Medulla oblongata (tissue), 1 donor: ENCODE measurements at regions not wholly inside any gene's neighbourhood (a gene's known extent, or its start where the extent isn't known, plus 50 kb on each side); places are given as distances from the start of the nearest gene placed in this dataset.
"Not testable (repeated sequence)": the region's sequence is repeated elsewhere in the genome, so short reads cannot be mapped to it uniquely, and the experiment has no call there.

Source experiments
- DNase-seq: peaks from one replicate; pipeline ENCODE4 v3.0.0-alpha.2; 2015; ENCODE audit errors: extremely low spot score

GRCh38 chrX:1852082-1852481 is 237.2 kb downstream of the ASMT start:
- no peak for DNase-seq

- DNase-seq, result no peak
Measured at GRCh38 chrX:1853447-1853846, 238.6 kb downstream of the ASMT start.

GRCh38 chrX:1853916-1854315 is 239.1 kb downstream of the ASMT start:
- no peak for DNase-seq

GRCh38 chrX:1854861-1855260 is 240.0 kb downstream of the ASMT start:
- DNase-seq, result not testable (repeated sequence)

- not testable (repeated sequence) for DNase-seq
Measured at GRCh38 chrX:1859266-1859665, 244.4 kb downstream of the ASMT start.

GRCh38 chrX:1860936-1861594 is 246.2 kb downstream of the ASMT start:
- DNase-seq, result no peak

- DNase-seq, result not testable (repeated sequence)
Measured at GRCh38 chrX:1863995-1864394, 249.1 kb downstream of the ASMT start.

- no peak for DNase-seq
Measured at GRCh38 chrX:1870421-1870820, 255.6 kb downstream of the ASMT start.

- no peak for DNase-seq
Measured at GRCh38 chrX:1871887-1872286, 257.0 kb downstream of the ASMT start.

GRCh38 chrX:1873671-1874070 is 258.8 kb downstream of the ASMT start:
- no peak for DNase-seq

GRCh38 chrX:1874416-1874815 is 259.6 kb downstream of the ASMT start:
- no peak for DNase-seq

GRCh38 chrX:1874899-1875298 is 260.0 kb downstream of the ASMT start:
- DNase-seq, result no peak

GRCh38 chrX:1876041-1876440 is 261.2 kb downstream of the ASMT start:
- DNase-seq, result no peak

GRCh38 chrX:1877780-1878179 is 262.9 kb downstream of the ASMT start:
- DNase-seq, result no peak

- DNase-seq, result not testable (repeated sequence)
Measured at GRCh38 chrX:1880884-1881817, 266.3 kb downstream of the ASMT start.

- DNase-seq, result no peak
Measured at GRCh38 chrX:1883772-1884171, 268.9 kb downstream of the ASMT start.

- DNase-seq, result no peak
Measured at GRCh38 chrX:1884446-1884845, 269.6 kb downstream of the ASMT start.

GRCh38 chrX:1885116-1885515 is 270.3 kb downstream of the ASMT start:
- no peak for DNase-seq

- DNase-seq, result not testable (repeated sequence)
Measured at GRCh38 chrX:1888305-1888704, 273.4 kb downstream of the ASMT start.

- no peak for DNase-seq
Measured at GRCh38 chrX:1894026-1894294, 279.1 kb downstream of the ASMT start.

GRCh38 chrX:1894740-1895139 is 279.9 kb downstream of the ASMT start:
- DNase-seq, result no peak

- DNase-seq, result no peak
Measured at GRCh38 chrX:1895583-1895982, 280.7 kb downstream of the ASMT start.

GRCh38 chrX:1899841-1900240 is 285.0 kb downstream of the ASMT start:
- no peak for DNase-seq
